IPS-11a (cell line): ENCODE measurements at regions not wholly inside any gene's neighbourhood (a gene's known extent, or its start where the extent isn't known, plus 50 kb on each side); places are given as distances from the start of the nearest gene placed in this dataset.

Experiments used
- H3K4me3 ChIP-seq: one replicate; pipeline ENCODE4 v1.5.1; 2013; ENCODE audit warnings: low read depth, low read length, control low read depth

GRCh38 chr1:188364927-188365449 lies 1536.2 kb downstream of the PLA2G4A start:
- no peak overlapping the region for H3K4me3 ChIP-seq

- H3K4me3 ChIP-seq, result no peak overlapping the region
These were observed 1537.1 kb downstream of the PLA2G4A start for GRCh38 chr1:188365874-188366273.

DNA sequence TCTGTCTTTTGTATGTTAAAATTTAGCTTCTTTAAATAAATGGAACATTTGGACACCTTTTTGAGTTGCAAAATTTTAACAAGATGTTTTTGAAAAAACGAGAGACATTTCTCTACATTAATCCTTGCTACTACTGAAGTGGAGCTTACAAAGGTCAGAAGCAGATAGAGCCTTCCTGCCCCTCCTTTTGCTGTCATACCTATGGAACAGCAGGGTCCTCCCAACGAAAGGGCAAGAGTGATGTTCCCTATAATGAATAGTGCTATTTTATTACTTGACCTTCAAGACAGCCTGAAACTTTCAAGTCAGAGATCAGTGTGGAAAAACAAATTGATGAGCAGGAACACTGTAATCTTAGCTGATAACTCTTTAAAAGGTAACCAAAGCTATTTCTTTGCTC lies 1538.9 kb downstream of the PLA2G4A start:
- no peak overlapping the region for H3K4me3 ChIP-seq

- no peak overlapping the region for H3K4me3 ChIP-seq
These were observed 1542.6 kb downstream of the PLA2G4A start for GRCh38 chr1:188371295-188371806.

GRCh38 chr1:188372821-188373220 lies 1544.1 kb downstream of the PLA2G4A start:
- no peak overlapping the region for H3K4me3 ChIP-seq

DNA sequence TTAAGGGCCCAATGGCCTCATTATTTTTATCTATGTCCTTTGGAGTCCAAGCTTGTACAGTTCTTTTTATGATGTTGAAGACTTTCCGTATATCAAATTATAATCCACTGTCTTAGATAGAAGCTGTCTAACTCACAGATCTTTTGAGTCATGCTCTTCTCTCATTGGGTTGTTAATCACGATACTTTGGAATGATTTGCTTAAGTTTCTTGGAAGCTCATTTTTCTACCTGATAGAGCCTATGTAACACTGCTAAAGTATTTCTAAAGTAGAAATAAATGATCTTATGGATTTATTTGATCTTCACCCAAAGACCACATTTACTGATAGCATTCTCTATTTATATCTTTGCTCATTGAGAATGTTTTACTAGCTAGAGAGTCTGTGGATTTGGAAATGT lies 1554.1 kb downstream of the PLA2G4A start:
- H3K4me3 ChIP-seq, result no peak overlapping the region

GRCh38 chr1:188386161-188386560 lies 1557.4 kb downstream of the PLA2G4A start:
- no peak overlapping the region for H3K4me3 ChIP-seq

GRCh38 chr1:188386666-188387065 lies 1557.9 kb downstream of the PLA2G4A start:
- H3K4me3 ChIP-seq, result no peak overlapping the region

- H3K4me3 ChIP-seq, result no peak overlapping the region
These were observed 1565.9 kb downstream of the PLA2G4A start for GRCh38 chr1:188394677-188395076.

DNA sequence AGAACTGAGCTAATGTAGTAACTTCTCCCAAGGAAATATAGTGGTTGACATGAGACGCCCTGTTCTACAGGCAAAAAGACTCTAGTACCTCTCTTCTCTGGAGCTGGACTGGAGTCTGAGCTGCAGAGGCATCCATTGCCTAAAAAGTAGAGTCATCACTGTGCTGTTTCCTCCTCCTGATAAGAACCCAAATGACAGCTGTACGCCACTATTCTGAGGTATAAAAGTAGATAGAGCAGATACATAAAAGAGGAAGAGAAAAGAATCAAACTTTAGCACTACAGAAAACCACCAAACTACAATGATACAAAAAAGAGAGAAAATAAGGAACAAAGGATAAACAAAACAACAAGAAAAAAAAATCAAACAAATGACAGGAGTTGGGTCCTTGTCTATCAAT lies 1568.8 kb downstream of the PLA2G4A start:
- H3K4me3 ChIP-seq, result no peak overlapping the region

- no peak overlapping the region for H3K4me3 ChIP-seq
These were observed 1574.2 kb downstream of the PLA2G4A start for GRCh38 chr1:188402986-188403385.

- H3K4me3 ChIP-seq, result no peak overlapping the region
These were observed 1577.9 kb downstream of the PLA2G4A start for GRCh38 chr1:188406636-188407035.

GRCh38 chr1:188420177-188420576 lies 1591.4 kb downstream of the PLA2G4A start:
- H3K4me3 ChIP-seq, result no peak overlapping the region

DNA sequence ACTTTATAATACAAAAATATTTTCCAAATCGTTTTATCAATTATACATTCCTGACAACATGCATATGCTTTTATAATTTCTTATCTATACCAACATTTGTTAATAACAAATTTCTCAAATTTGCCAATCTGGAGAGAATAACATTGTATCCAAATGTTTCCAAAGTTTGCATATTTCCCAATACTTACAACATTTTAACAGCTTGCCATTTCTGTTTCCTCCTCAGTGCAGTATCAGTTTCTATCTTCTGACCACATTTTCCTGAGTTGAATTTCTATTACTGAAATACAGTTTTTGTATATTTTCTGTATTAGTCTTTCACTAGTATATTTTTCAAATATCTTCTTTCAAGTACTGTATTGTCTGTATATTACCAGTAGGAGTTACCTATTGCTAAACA lies 1594.3 kb downstream of the PLA2G4A start:
- H3K4me3 ChIP-seq, result no peak overlapping the region

DNA sequence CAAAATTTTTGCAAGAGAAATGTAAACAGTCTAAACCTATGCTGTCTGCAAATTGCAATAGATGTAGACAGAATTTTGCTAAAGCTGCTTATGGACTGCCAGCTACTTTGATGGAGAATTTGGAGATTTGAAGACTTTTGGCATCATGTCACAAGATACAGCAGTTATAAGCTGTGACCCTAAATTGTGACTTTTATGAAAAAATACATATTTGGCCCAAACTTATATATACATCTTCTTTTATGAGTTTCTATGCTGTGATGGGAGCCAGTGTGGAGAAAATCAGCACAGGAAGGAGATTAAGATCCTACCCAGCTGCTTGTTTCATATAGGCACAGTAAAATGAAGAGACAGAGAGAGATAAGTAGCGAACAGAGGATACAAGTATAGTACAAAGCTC lies 1595.4 kb downstream of the PLA2G4A start:
- no peak overlapping the region for H3K4me3 ChIP-seq

DNA sequence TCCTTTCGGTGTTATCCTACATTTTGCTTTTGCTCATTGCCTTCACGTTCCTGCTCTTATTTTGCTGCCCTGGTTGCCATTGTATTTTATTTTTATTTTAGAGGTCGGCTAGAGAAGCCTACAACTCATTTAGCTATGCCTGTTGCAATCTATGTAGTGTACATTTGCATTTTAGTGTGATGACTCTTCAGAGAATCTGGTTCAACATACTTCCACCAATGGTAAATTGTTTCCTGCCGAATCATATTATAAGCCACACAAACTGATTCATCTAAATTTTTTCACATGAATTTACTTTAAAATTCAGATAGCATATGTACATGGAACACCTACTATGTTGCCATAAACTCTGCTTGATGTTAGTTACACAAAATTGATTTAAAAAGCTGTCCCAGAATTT lies 1596.9 kb downstream of the PLA2G4A start:
- H3K4me3 ChIP-seq, result no peak overlapping the region

GRCh38 chr1:188426561-188426960 lies 1597.8 kb downstream of the PLA2G4A start:
- H3K4me3 ChIP-seq, result no peak overlapping the region

DNA sequence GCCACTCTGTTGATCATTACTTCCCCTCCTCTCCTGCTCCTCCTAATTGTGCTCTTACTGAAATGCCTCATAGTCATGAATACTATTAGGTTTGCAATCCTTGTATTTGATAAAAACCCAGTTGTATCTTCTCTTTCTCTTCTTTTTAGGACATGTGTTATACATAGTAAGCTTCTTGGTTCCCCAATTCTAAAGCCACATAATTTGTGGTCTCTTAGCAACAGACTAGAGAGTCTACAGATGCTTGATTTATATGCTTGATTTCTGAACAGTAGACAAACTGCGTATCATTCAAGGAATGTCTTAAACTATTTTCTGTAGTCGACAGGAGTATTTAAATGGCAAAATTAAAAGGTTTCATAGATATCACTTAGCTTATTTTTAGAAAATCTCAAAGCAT lies 1598.9 kb downstream of the PLA2G4A start:
- no peak overlapping the region for H3K4me3 ChIP-seq

DNA sequence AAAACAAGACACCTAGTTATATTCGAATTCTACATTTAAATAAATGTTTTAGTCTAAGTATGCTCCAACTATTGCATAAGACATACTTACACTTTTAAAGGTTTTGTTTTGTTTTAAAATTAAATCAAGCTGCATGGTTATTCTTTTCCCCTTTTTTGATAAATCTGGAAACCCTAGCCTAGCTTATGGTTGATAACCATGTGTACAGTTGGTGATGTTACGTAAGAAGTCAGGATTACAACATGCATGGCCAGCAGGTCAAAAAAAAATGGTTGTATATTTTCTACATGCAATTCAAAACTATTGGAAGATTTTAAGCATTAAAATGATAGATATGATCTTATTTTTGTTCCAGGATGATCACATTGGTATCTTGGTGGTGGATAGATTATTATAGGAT lies 1600.6 kb downstream of the PLA2G4A start:
- no peak overlapping the region for H3K4me3 ChIP-seq

DNA sequence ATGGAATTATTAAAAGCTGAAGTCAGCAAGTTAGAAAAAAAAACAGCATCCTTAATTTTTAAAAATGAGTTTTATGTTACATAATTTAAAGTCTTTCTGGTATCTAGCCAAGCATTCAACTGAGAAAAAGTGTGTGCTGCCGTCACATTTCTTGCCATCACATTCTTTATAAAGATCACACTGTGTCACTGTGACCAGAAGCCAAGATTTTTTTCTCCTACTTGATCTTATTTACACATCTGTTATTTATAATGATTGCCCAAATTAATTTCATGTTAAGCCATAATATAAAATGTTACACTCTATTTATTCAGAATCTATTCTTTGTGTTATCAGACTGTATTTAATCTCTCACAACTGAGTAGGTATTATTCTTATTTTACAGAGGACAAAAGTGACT lies 1603.7 kb downstream of the PLA2G4A start:
- no peak overlapping the region for H3K4me3 ChIP-seq

DNA sequence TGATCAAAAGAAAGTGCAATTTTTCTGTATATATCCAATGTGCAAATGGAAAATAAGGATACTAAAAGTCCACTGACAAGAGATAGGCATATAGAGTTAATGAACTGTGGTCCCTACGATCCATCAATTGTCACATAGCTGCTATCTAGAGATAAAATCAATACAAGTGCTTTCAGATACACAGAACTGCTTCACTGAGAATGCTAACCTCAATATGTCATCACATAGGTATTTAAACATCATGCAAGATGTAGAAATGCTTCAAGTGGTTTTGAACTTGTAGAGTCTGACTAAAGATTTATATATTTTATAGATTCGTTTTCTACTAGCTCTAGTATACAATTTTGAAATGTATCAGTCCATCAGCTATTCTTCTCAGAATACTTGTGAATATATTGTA lies 1604.7 kb downstream of the PLA2G4A start:
- H3K4me3 ChIP-seq, result no peak overlapping the region

DNA sequence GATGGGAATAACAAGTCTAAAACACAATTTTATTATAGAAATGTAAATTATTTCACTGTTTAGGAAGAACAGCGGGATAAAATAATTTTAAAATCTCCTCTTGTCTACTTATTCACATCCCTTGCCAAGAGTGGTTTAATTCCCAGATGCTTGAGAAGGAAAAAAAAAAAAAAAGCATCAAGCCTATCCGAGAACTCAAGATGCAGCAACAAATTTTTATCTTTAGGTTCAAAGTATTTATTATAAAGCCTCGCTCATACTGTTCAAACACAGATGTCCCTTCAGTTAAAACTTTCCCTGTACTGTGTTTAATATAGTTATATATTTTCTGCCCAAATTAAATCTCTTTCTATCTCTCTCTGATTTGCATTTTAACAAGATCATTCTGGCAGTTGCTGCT lies 1615.8 kb downstream of the PLA2G4A start:
- no peak overlapping the region for H3K4me3 ChIP-seq

- H3K4me3 ChIP-seq, result no peak overlapping the region
These were observed 1634.1 kb downstream of the PLA2G4A start for GRCh38 chr1:188462837-188463236.
